Parathyroid adenoma (tissue), 2 donors: ENCODE measurements at regions not wholly inside any gene's neighbourhood (a gene's known extent, or its start where the extent isn't known, plus 50 kb on each side); places are given as distances from the start of the nearest gene placed in this dataset.

Experiments
- H2AFZ ChIP-seq: fragments of 300-600 bp; sonication (generic); one replicate; pipeline ENCODE4 v1.7.0; 2017; ENCODE audit warnings: antibody characterized with exemption, mild to moderate bottlenecking
- H3K27ac ChIP-seq: fragments of 300-600 bp; sonication (generic); one replicate; pipeline ENCODE4 v1.7.0; 2017
- H3K27me3 ChIP-seq: fragments of 300-600 bp; sonication (generic); one replicate; pipeline ENCODE4 v1.7.0; 2017; ENCODE audit warnings: low read length; ENCODE audit not compliant: control insufficient read depth, insufficient read depth
- H3K36me3 ChIP-seq: fragments of 300-600 bp; sonication (generic); one replicate; pipeline ENCODE4 v1.7.0; 2017; ENCODE audit warnings: low read length; ENCODE audit not compliant: control insufficient read depth, insufficient read depth
- H3K4me1 ChIP-seq: fragments of 300-600 bp; sonication (generic); one replicate; pipeline ENCODE4 v1.7.0; 2017; ENCODE audit warnings: control low read depth
- H3K4me2 ChIP-seq: fragments of 300-600 bp; sonication (generic); one replicate; pipeline ENCODE4 v1.7.0; 2017; ENCODE audit warnings: low read length
- H3K4me3 ChIP-seq: fragments of 300-600 bp; sonication (generic); one replicate; pipeline ENCODE4 v1.7.0; 2017; ENCODE audit warnings: low read depth, low read length
- H3K79me2 ChIP-seq: fragments of 300-600 bp; sonication (generic); one replicate; pipeline ENCODE4 v1.7.0; 2017; ENCODE audit warnings: control low read depth
- H3K9ac ChIP-seq: fragments of 300-600 bp; sonication (generic); one replicate; pipeline ENCODE4 v1.7.0; 2017; ENCODE audit warnings: mild to moderate bottlenecking
- H3K9me3 ChIP-seq: fragments of 300-600 bp; sonication (generic); one replicate; pipeline ENCODE4 v1.7.0; 2017; ENCODE audit warnings: low read length; ENCODE audit not compliant: control insufficient read depth
- TF ChIP-seq, protein P1 (sequence below): fragments of 300-600 bp; sonication (generic); IDR thresholded peaks from one replicate; pipeline ENCODE4 v1.7.0; 2017; ENCODE audit warnings: antibody characterized with exemption, mild to moderate bottlenecking
- donor health status: primary hyperparathyroidism.

DNA sequence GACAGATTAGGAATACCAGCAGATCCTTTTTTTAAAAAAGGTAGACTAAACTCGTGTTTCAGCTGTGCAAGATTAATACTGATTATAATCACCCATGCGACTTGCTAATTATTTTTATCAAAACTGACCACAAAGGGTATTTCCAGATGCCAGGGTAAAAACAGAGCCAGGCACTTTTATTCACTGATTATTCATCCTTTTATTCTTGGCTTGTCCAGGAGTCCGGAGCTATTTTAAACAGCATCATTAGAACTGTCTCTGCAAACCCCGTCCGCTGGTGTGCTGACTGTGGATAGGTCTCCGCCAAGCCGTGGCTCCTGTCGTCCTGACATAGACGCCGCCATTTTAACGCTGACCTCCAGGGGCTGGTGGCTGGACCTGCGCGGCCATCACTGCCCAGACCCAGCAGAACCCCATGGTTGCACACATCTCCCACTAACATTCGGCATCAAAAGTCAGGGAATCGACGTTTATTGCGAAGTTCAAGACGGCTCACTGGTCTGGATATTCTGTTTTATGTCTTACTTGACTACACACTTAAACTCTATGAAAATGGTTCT lies 364.8 kb downstream of the THBS2 start:
- H3K9me3 ChIP-seq = no peaks in the 10 kb centered on the region
- no peaks in the 10 kb centered on the region for H3K4me1 ChIP-seq
- H3K36me3 ChIP-seq = no peaks in the 10 kb centered on the region
- TF ChIP-seq, protein P1, sequence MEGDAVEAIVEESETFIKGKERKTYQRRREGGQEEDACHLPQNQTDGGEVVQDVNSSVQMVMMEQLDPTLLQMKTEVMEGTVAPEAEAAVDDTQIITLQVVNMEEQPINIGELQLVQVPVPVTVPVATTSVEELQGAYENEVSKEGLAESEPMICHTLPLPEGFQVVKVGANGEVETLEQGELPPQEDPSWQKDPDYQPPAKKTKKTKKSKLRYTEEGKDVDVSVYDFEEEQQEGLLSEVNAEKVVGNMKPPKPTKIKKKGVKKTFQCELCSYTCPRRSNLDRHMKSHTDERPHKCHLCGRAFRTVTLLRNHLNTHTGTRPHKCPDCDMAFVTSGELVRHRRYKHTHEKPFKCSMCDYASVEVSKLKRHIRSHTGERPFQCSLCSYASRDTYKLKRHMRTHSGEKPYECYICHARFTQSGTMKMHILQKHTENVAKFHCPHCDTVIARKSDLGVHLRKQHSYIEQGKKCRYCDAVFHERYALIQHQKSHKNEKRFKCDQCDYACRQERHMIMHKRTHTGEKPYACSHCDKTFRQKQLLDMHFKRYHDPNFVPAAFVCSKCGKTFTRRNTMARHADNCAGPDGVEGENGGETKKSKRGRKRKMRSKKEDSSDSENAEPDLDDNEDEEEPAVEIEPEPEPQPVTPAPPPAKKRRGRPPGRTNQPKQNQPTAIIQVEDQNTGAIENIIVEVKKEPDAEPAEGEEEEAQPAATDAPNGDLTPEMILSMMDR = no peak
- no peaks in the 10 kb centered on the region for H3K79me2 ChIP-seq
- H3K27ac ChIP-seq = no peak overlapping the region
- H3K27me3 ChIP-seq = no peaks in the 10 kb centered on the region
- H3K4me3 ChIP-seq = no peak overlapping the region
- H3K9ac ChIP-seq = no peak overlapping the region
- no peak overlapping the region for H3K4me2 ChIP-seq
- H2AFZ ChIP-seq = no peak overlapping the region

DNA sequence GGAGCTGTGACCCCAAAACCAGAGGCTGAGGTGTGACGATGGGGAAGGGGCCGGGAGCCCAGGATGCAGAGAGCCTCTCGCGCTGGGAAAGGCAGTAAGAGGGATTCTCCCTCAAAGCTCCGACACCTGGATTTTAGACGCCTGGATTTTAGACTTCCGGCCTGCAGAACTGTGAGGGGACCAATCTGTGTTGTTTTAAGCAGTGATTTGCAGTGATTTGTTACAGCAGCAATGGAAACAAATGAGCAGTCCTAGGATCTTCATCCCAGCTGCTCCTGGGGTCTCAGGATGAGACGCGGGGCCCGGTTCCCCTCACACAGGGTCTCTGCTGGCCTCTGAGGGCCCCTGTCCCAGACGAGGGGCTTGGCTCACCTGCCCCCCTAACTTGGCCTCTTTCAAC lies 365.5 kb downstream of the THBS2 start:
- Histone ChIP-seq H3K9ac (no peak overlapping the region), H3K27ac (no peak overlapping the region), H3K79me2 (no peaks in the 10 kb centered on the region), H3K27me3 (no peaks in the 10 kb centered on the region), H3K9me3 (no peaks in the 10 kb centered on the region), H3K4me1 (no peaks in the 10 kb centered on the region), H3K4me2 (no peak overlapping the region), H2AFZ (no peak overlapping the region), H3K36me3 (no peaks in the 10 kb centered on the region), H3K4me3 (no peak overlapping the region)
- TF ChIP-seq, protein P1 = no peak

DNA sequence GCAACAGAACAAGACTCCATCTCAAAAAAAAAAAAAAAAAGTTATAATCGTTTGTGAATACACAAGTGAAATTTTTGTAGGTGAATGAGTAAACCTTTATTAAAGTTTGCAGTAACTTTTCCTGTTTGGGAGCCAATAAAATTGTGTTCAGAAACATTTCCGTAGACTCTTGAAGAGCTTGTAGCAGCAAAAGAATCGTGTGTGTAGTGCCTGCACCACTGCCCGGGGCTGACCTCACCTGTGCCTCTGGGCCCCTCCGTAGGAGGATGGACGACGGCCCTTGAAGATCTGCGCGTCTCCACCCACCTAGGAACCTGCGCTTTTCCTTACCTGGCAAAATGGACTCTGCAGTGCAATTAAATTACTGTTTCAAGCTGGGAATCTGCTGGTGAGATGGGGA lies 366.0 kb downstream of the THBS2 start:
- Histone ChIP-seq H3K27me3 (no peaks in the 10 kb centered on the region), H2AFZ (no peak overlapping the region), H3K9ac (no peak overlapping the region), H3K4me2 (no peak overlapping the region), H3K9me3 (no peaks in the 10 kb centered on the region), H3K36me3 (no peaks in the 10 kb centered on the region), H3K4me3 (no peak overlapping the region), H3K4me1 (no peaks in the 10 kb centered on the region), H3K79me2 (no peaks in the 10 kb centered on the region), H3K27ac (no peak overlapping the region)
- TF ChIP-seq, protein P1 = no peak

DNA sequence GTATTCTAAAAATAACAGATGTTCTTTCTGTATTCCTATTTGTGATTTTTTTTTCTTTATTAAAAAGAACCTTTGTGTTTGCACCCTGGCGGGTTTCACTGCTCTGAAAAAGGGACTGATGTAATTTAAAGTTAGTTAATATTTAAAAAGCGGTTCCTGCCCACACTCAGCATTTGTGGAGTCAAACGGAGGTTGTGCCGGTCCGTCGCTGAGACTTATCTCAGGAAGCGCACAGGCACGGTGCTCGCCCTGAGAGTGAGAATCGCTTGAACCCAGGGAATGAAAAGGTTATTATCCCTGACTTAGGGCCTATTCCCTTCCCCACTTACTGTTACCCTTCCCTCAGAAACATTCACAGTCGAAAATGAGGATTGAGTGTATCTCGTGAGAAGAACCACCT lies 366.7 kb downstream of the THBS2 start:
- TF ChIP-seq, protein P1 = no peak
- Histone ChIP-seq H3K27ac (no peak overlapping the region), H2AFZ (no peak overlapping the region), H3K4me2 (no peak overlapping the region), H3K9me3 (no peaks in the 10 kb centered on the region), H3K4me3 (no peak overlapping the region), H3K27me3 (no peaks in the 10 kb centered on the region), H3K4me1 (no peaks in the 10 kb centered on the region), H3K36me3 (no peaks in the 10 kb centered on the region), H3K79me2 (no peaks in the 10 kb centered on the region), H3K9ac (no peak overlapping the region)
